ENCODE measurements at regions not wholly inside any gene's neighbourhood (a gene's known extent, or its start where the extent isn't known, plus 50 kb on each side); places are given as distances from the start of the nearest gene placed in this dataset.

GRCh38 chr4:3387154-3387942 lies 54.4 kb upstream of the HGFAC start:
- no peaks in the 10 kb centered on the region for H3K9me3 Mint-ChIP-seq
- no peaks in the 10 kb centered on the region for H3K36me3 Mint-ChIP-seq
- no peak for ATAC-seq
- DNase-seq (ENCODE audit: low spot score in 2 of 2), result no peak
- peak overlapping the region in 1 of 2 donors; percentile 84 for H3K27ac Mint-ChIP-seq

DNA sequence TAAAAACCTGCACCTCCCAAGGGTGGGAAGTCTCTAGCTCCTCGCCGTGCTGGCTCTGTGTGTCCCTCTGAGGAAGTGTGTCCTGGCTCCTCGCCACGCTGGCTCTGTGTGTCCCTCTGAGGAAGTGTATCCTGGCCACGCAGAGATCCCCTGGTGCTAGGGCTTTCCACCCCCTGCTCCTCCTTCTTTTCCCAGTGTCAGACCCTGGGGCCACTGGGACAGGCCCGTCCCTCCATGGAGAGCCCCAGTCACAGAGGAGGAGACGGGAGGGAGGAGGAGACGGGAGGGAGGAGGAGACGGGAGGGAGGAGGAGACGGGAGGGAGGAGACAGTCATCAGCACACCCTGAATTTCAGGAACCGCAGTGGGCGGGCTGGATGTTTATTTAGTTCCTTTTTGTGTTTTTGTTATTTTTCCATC lies 53.8 kb upstream of the HGFAC start:
- Mint-ChIP-seq H3K36me3 (no peaks in the 10 kb centered on the region), H3K9me3 (no peaks in the 10 kb centered on the region), H3K27ac (no peak overlapping the region)
- no peak for ATAC-seq
- no peak for DNase-seq (ENCODE audit: low spot score in 2 of 2)

- Mint-ChIP-seq H3K9me3 (no peaks in the 10 kb centered on the region), H3K36me3 (no peaks in the 10 kb centered on the region), H3K27ac (peak overlapping the region in 1 of 2 donors; percentile 17)
- DNase-seq (ENCODE audit: low spot score in 2 of 2) (no peak), ATAC-seq (peak in 1 of 2 donors; percentile 30)
These were observed 53.1 kb upstream of the HGFAC start for GRCh38 chr4:3388471-3389232.

GRCh38 chr4:3389233-3390215 lies 52.2 kb upstream of the HGFAC start:
- Mint-ChIP-seq H3K36me3 (no peaks in the 10 kb centered on the region), H3K9me3 (no peaks in the 10 kb centered on the region), H3K27ac (no peak overlapping the region)
- no peak for ATAC-seq
- DNase-seq (ENCODE audit: low spot score in 2 of 2), result no peak

DNA sequence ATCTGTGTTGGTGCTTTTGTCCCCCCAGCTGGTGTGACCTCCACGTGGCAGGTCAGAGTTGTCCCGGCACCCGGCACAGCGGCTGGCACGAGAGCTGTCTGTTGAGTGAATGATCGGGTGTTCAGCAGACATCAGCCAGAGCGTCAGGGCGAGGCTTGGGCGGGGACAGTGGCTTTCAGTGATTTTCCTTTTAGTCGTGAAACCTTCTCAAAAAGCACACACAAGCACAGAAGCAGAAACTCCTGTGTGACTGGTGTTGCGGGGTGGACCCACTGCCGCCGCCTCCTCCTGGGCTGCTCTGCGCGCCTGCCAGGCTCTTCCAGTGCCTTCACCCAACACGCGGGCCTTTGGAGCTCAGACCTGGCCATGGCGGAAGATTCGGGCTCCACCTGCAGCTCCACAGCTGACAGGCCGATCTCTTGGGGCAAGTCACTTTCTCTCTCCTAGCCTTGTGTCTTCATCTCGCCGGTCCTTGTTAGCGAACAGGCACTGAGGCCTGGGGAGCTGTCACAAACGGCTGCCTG lies 51.4 kb upstream of the HGFAC start:
- H3K9me3 Mint-ChIP-seq, result no peaks in the 10 kb centered on the region
- ATAC-seq (no peak), DNase-seq (ENCODE audit: low spot score in 2 of 2) (no peak)
- H3K36me3 Mint-ChIP-seq, result no peaks in the 10 kb centered on the region
- H3K27ac Mint-ChIP-seq, result no peak overlapping the region

- no peaks in the 10 kb centered on the region for H3K36me3 Mint-ChIP-seq
- H3K9me3 Mint-ChIP-seq, result no peaks in the 10 kb centered on the region
- no peak overlapping the region for H3K27ac Mint-ChIP-seq
- DNase-seq (ENCODE audit: low spot score in 2 of 2) (no peak), ATAC-seq (no peak)
These were observed 50.3 kb upstream of the HGFAC start for GRCh38 chr4:3391422-3391821.
